Muscle of arm (tissue), 1 donor: ENCODE measurements at regions not wholly inside any gene's neighbourhood (a gene's known extent, or its start where the extent isn't known, plus 50 kb on each side); places are given as distances from the start of the nearest gene placed in this dataset.
A peak's percentile ranks its signal among the peaks of the same experiment; 100 is the strongest.
"Not testable (repeated sequence)": the region's sequence is repeated elsewhere in the genome, so short reads cannot be mapped to it uniquely, and the experiment has no call there.

Experiments used
- DNase-seq: peaks from one replicate; pipeline ENCODE4 v3.0.0-alpha.2; 2013

GRCh38 chr4:181853881-181854511, 389.2 kb upstream of the TENM3 start:
- no peak for DNase-seq

- no peak for DNase-seq
Measured at GRCh38 chr4:181855307-181855706, 387.9 kb upstream of the TENM3 start.

- DNase-seq = not testable (repeated sequence)
Measured at GRCh38 chr4:181857471-181857870, 385.7 kb upstream of the TENM3 start.

GRCh38 chr4:181858741-181859140, 384.5 kb upstream of the TENM3 start:
- no peak for DNase-seq

GRCh38 chr4:181859439-181859838, 383.8 kb upstream of the TENM3 start:
- no peak for DNase-seq

GRCh38 chr4:181860157-181860556, 383.0 kb upstream of the TENM3 start:
- peak; percentile 9 for DNase-seq

- DNase-seq = no peak
Measured at GRCh38 chr4:181860668-181861067, 382.5 kb upstream of the TENM3 start.

GRCh38 chr4:181863856-181864255, 379.3 kb upstream of the TENM3 start:
- no peak for DNase-seq

GRCh38 chr4:181870326-181870725, 372.9 kb upstream of the TENM3 start:
- no peak for DNase-seq

- no peak for DNase-seq
Measured at GRCh38 chr4:181874602-181875001, 368.6 kb upstream of the TENM3 start.

GRCh38 chr4:181877329-181877848, 365.8 kb upstream of the TENM3 start:
- no peak for DNase-seq

- DNase-seq = no peak
Measured at GRCh38 chr4:181890031-181890430, 353.2 kb upstream of the TENM3 start.

- no peak for DNase-seq
Measured at GRCh38 chr4:181890911-181891310, 352.3 kb upstream of the TENM3 start.

GRCh38 chr4:181896614-181897013, 346.6 kb upstream of the TENM3 start:
- DNase-seq = no peak

- DNase-seq = no peak
Measured at GRCh38 chr4:181897935-181898334, 345.3 kb upstream of the TENM3 start.

GRCh38 chr4:181902404-181902803, 340.8 kb upstream of the TENM3 start:
- DNase-seq = not testable (repeated sequence)

GRCh38 chr4:181905708-181906107, 337.5 kb upstream of the TENM3 start:
- DNase-seq = no peak

- DNase-seq = no peak
Measured at GRCh38 chr4:181908168-181908567, 335.0 kb upstream of the TENM3 start.

- DNase-seq = no peak
Measured at GRCh38 chr4:181909368-181909767, 333.8 kb upstream of the TENM3 start.

GRCh38 chr4:181911420-181911819, 331.8 kb upstream of the TENM3 start:
- no peak for DNase-seq

- DNase-seq = no peak
Measured at GRCh38 chr4:181933471-181933870, 309.7 kb upstream of the TENM3 start.

GRCh38 chr4:181938631-181939030, 304.6 kb upstream of the TENM3 start:
- no peak for DNase-seq

GRCh38 chr4:181939199-181939945, 303.8 kb upstream of the TENM3 start:
- no peak for DNase-seq
